ENCODE measurements at regions not wholly inside any gene's neighbourhood (a gene's known extent, or its start where the extent isn't known, plus 50 kb on each side); places are given as distances from the start of the nearest gene placed in this dataset.
A peak's percentile ranks its signal among the peaks of the same experiment; 100 is the strongest.

- H4K20me1 ChIP-seq (ENCODE audit: insufficient read depth, low read length): no peaks in the 10 kb centered on the region
- in situ Hi-C loops (cut with HindIII; ENCODE audit: extremely low pct_ligation_motif_present, low pct_unique_long_range_greater_than_20kb): no loop called here
- H2AFZ ChIP-seq (ENCODE audit: low read length): no peak overlapping the region
- no peaks in the 10 kb centered on the region for H3K4me1 ChIP-seq (ENCODE audit: insufficient read depth, low read length)
- no peak overlapping the region for H3K27ac ChIP-seq (ENCODE audit: extremely low read length, insufficient read depth, low read length)
- ChIA-PET POLR2A (no interaction called here), CTCF (ENCODE audit: low intra/inter-chr PET ratio, low total read pairs) (interaction anchor here (0.5 kb wide), 1 partner anchor 127 kb away, joined by 3 read pairs; no protein-coding TSS in a partner anchor)
- WGBS (ENCODE audit: low lambda C conversion rate): 30% methylated on average over 5 of the region's 5 CpGs
- H3K36me3 ChIP-seq (replicated peaks in 1 of 2; ENCODE audit: control insufficient read depth in 1 of 2, insufficient read depth in 2 of 2, low read length in 2 of 2): no peaks in the 10 kb centered on the region
- no peaks in the 10 kb centered on the region for H3K27me3 ChIP-seq (ENCODE audit: control insufficient read depth in 1 of 2, insufficient read depth in 2 of 2, low read length in 2 of 2)
- H3K79me2 ChIP-seq (ENCODE audit: insufficient read depth, low read length): no peaks in the 10 kb centered on the region
- BruUV-seq (replicated peaks): no TSS peak
- no peak for DNase-seq (ENCODE audit: low spot score)
- no peak overlapping the region for H3K9ac ChIP-seq (ENCODE audit: insufficient read depth, low read depth, low read length)
- no peak overlapping the region for H3K4me2 ChIP-seq (ENCODE audit: low read depth, low read length)
- ATAC-seq: no peak
- intact Hi-C loops (cut with micrococcal nuclease; ENCODE audit: unreplicated experiment): loop anchor here (10.0 kb wide), 1 partner anchor 235 kb away; no protein-coding TSS in a partner anchor
- FAIRE-seq: no peak
- H3K4me3 ChIP-seq (replicated peaks in 1 of 3; ENCODE audit: insufficient read depth in 1 of 3, low read depth in 2 of 3, low read length in 3 of 3): no peak overlapping the region
- no peaks in the 10 kb centered on the region for H3K9me3 ChIP-seq (ENCODE audit: low read length)
- TF ChIP-seq CREB1 (IDR thresholded peaks at IDR 0.05) (peak; percentile 23; the same call in 1 of the 2 replicates), CREB1 (CRISPR knock-in tag; IDR thresholded peaks at IDR 0.05) (no peak), RCOR2 (CRISPR knock-in tag; IDR thresholded peaks at IDR 0.05) (no peak), MAFK (conservative IDR thresholded peaks at IDR 0.05 in 1 of 2, IDR thresholded peaks at IDR 0.05 in 1 of 2; ENCODE audit: low read length in 2 of 2) (peak; percentile 50 to 77), PHF5A (CRISPR knock-in tag; IDR thresholded peaks at IDR 0.05; ENCODE audit: low read depth, unreplicated experiment) (no peak), MAFF (IDR thresholded peaks at IDR 0.05; ENCODE audit: low read depth, low read length) (peak; percentile 61), STAG1 (CRISPR knock-in tag; IDR thresholded peaks at IDR 0.05) (peak; percentile 34; the same call in 1 of the 2 replicates), HNRNPUL1 (IDR thresholded peaks at IDR 0.05; ENCODE audit: low read depth, low read length) (no peak)
Observed at GRCh38 chr21:32099812-32100416, 178.9 kb downstream of the MIS18A start.

GRCh38 chr21:32096411-32096810, 182.4 kb downstream of the MIS18A start:
- POLR2A ChIA-PET: no interaction called here
- in situ Hi-C loops (cut with HindIII; ENCODE audit: extremely low pct_ligation_motif_present, low pct_unique_long_range_greater_than_20kb): no loop called here
- BruUV-seq (replicated peaks): no TSS peak

More at GRCh38 chr21:32096411-32096810, 182.4 kb downstream of the MIS18A start:
- FAIRE-seq (no peak), ATAC-seq (no peak; the same call in none of the 3 replicates), DNase-seq (ENCODE audit: low spot score) (peak; percentile 13)
- Histone ChIP-seq H3K9ac (ENCODE audit: insufficient read depth, low read depth, low read length) (no peak overlapping the region), H2AFZ (ENCODE audit: low read length) (no peak overlapping the region), H3K4me2 (ENCODE audit: low read depth, low read length) (no peak overlapping the region), H4K20me1 (ENCODE audit: insufficient read depth, low read length) (no peaks in the 10 kb centered on the region), H3K4me3 (replicated peaks in 1 of 3; ENCODE audit: insufficient read depth in 1 of 3, low read depth in 2 of 3, low read length in 3 of 3) (no peak overlapping the region), H3K9me3 (ENCODE audit: low read length) (no peaks in the 10 kb centered on the region), H3K27ac (ENCODE audit: extremely low read length, insufficient read depth, low read length) (no peak overlapping the region), H3K27me3 (ENCODE audit: control insufficient read depth in 1 of 2, insufficient read depth in 2 of 2, low read length in 2 of 2) (no peaks in the 10 kb centered on the region), H3K79me2 (ENCODE audit: insufficient read depth, low read length) (no peaks in the 10 kb centered on the region), H3K4me1 (ENCODE audit: insufficient read depth, low read length) (no peaks in the 10 kb centered on the region), H3K36me3 (replicated peaks in 1 of 2; ENCODE audit: control insufficient read depth in 1 of 2, insufficient read depth in 2 of 2, low read length in 2 of 2) (no peaks in the 10 kb centered on the region)
- intact Hi-C loops (cut with micrococcal nuclease; ENCODE audit: unreplicated experiment): no loop called here
- 13% methylated on average over 3 of the region's 3 CpGs for WGBS (ENCODE audit: low lambda C conversion rate)
- CTCF ChIA-PET (ENCODE audit: low intra/inter-chr PET ratio, low total read pairs): interaction anchor here (1.1 kb wide), 1 partner anchor 162 kb away, joined by 3 read pairs; no protein-coding TSS in a partner anchor
- TF ChIP-seq CTCF (CRISPR knock-in tag; IDR thresholded peaks at IDR 0.05) (peak; percentile 50), STAG1 (CRISPR knock-in tag; IDR thresholded peaks at IDR 0.05) (peak; percentile 37; the same call in 1 of the 2 replicates), ASH2L (IDR thresholded peaks at IDR 0.05; ENCODE audit: insufficient read length, low read depth, low read length) (no peak), XRCC5 (optimal IDR thresholded peaks at IDR 0.05; ENCODE audit: low read length) (peak; percentile 27), ZNF430 (CRISPR knock-in tag; IDR thresholded peaks at IDR 0.05) (no peak), KDM3A (CRISPR knock-in tag; IDR thresholded peaks at IDR 0.05; ENCODE audit: low read depth) (no peak), SMC3 (IDR thresholded peaks at IDR 0.05; ENCODE audit: low read length) (peak; percentile 16; the same call in 1 of the 2 replicates)
